IPS-18c (cell line): ENCODE measurements at regions not wholly inside any gene's neighbourhood (a gene's known extent, or its start where the extent isn't known, plus 50 kb on each side); places are given as distances from the start of the nearest gene placed in this dataset.

ENCODE experiments used
- H3K4me3 ChIP-seq: 2 replicates; pipeline ENCODE4 v1.7.0; 2013; ENCODE audit warnings: low read depth, mild to moderate bottlenecking, low read length, moderate library complexity; ENCODE audit not compliant: insufficient read depth
- H3K9me3 ChIP-seq: one replicate; pipeline ENCODE4 v1.6.1; 2013; ENCODE audit warnings: mild to moderate bottlenecking, low read length, moderate library complexity; ENCODE audit not compliant: control insufficient read depth, insufficient read depth

GRCh38 chr10:131668903-131669302 is 231.9 kb upstream of the PPP2R2D start:
- Histone ChIP-seq H3K4me3 (no peak overlapping the region), H3K9me3 (no peaks in the 10 kb centered on the region)

- Histone ChIP-seq H3K4me3 (no peak overlapping the region), H3K9me3 (no peaks in the 10 kb centered on the region)
Measured at GRCh38 chr10:131669838-131670237, 231.0 kb upstream of the PPP2R2D start.

- no peak overlapping the region for H3K4me3 ChIP-seq
- H3K9me3 ChIP-seq = no peaks in the 10 kb centered on the region
Measured at GRCh38 chr10:131670341-131670740, 230.5 kb upstream of the PPP2R2D start.

DNA sequence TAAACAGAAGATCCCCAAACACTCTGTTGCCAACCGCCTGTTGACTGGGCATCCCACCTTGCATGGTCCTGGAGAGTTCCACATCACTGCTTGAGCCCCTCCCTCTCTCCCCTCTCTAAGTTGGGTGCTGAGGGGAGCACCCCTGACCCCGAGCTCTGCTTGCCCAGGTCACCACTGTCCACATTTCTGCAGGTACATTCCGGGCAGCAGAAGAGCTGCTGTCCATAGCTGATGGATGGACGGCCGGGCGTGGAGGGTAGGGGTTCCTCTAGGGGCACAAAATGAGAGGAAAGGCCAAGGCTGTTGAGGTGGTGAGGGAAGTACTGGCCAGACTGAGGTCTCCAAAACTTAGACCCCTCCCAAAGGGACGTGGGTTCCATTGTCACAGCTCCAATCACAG is 227.4 kb upstream of the PPP2R2D start:
- Histone ChIP-seq H3K9me3 (no peaks in the 10 kb centered on the region), H3K4me3 (no peak overlapping the region)

DNA sequence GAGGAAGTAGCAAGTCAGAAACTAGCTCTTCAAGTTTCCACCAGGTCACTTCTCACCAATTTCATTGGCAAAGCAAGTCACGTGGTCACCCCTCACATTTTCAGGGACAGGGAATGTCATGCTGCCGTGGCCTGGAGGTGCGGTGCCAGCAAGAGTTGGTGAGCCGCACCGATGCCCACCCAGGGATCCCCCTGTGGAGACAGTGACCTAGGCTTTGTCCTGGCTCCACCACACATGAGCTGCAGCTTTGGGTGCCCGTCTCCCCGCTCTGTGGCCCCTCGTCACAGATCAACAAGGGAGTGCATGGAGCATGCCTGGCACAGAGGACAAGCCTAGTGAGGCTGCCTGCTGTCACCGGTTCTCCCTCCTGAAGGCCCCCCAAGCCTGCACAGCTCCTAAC is 226.7 kb upstream of the PPP2R2D start:
- H3K9me3 ChIP-seq = no peaks in the 10 kb centered on the region
- H3K4me3 ChIP-seq = no peak overlapping the region

- no peaks in the 10 kb centered on the region for H3K9me3 ChIP-seq
- no peak overlapping the region for H3K4me3 ChIP-seq
Measured at GRCh38 chr10:131675104-131675503, 225.7 kb upstream of the PPP2R2D start.

DNA sequence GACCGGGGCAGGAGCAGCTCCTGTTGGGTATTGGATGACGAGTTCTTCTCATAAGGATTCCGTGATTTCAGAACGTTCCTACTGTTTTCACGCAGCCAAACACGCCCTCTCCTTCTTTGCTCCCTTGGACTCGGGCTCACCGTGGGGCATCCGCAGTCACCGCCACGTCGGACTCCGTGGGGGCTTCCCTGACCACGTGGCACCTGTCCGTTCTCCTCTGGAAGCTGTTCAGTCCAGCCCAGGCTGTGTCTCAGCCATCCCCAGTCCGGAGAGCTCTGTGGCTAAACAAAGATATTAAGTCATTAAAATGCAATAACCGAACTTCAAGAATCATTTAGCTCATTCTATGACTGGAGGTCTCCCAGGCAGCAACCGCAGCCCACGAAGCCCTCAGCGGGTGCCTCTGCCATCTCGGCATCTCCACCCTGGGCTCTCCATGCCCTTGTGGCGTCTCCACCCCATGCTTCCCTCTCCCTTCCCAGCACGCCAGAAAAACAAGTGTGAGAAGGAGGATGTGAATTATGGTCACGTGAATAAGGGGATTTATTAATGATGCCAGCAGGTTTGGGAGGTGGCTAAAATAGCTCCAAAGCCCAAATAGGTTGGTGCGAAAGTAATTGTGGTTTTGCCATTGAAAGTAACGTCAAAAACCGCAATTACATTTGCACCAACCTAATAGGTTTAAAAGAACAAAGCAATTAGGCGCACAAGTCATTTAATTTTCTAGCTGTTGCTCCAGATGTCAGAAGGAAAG is 224.6 kb upstream of the PPP2R2D start:
- H3K4me3 ChIP-seq = no peak overlapping the region
- H3K9me3 ChIP-seq = no peaks in the 10 kb centered on the region

DNA sequence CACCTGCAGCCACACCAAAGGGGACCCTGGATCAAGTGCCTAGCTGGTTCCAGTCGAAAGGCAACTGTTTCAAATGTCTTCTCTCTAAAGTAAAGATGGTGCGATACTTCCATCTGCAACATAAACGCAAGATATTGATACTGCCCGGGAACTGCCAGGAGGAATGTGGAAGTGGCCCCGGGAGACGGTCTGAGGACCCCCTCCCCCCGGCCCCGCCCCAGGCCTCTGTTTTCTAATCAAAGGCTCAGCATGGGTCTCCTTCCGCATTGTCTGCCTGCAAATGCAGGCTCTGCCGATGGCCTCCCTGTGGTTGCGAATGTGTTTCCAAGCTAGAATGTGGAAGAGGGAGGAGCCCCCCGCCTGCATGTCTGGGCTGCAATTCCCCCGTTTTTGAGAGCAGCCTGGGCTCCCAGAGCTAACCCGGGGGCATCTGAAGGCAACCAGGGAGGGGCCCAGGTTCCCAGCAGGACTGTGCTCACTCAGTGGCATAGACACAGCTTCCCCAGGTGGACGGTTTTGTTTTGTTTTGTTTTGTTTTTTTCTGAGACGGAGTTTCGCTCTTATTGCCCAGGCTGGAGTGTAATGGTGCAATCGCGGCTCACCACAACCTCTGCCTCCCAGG is 223.9 kb upstream of the PPP2R2D start:
- no peaks in the 10 kb centered on the region for H3K9me3 ChIP-seq

GRCh38 chr10:131677671-131678070 is 223.1 kb upstream of the PPP2R2D start:
- no peaks in the 10 kb centered on the region for H3K9me3 ChIP-seq

More for the DNA sequence above, 223.9 kb upstream of the PPP2R2D start:
- no peak overlapping the region for H3K4me3 ChIP-seq

DNA sequence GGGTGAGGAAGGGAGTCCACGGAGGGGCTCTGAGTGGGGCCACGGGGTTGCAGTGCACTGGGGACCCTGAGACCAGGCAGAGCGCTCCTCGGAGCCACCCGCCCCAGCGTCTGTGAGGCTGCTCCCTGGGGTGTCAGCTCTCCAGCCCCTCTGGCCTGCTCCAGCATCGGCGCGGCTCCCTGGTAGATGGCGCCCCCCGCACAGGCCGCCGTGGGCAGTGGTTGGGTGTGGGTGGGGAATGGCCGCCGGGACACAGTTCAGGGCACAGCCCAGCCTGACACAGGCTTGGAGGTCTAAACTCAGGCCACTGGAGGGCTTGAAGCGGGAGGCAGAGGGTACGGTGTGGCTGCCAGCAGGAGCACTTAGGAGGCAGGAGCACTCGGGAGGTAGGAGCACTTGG is 222.6 kb upstream of the PPP2R2D start:
- Histone ChIP-seq H3K4me3 (no peak overlapping the region), H3K9me3 (no peaks in the 10 kb centered on the region)

More at GRCh38 chr10:131677671-131678070, 223.1 kb upstream of the PPP2R2D start:
- no peak overlapping the region for H3K4me3 ChIP-seq

DNA sequence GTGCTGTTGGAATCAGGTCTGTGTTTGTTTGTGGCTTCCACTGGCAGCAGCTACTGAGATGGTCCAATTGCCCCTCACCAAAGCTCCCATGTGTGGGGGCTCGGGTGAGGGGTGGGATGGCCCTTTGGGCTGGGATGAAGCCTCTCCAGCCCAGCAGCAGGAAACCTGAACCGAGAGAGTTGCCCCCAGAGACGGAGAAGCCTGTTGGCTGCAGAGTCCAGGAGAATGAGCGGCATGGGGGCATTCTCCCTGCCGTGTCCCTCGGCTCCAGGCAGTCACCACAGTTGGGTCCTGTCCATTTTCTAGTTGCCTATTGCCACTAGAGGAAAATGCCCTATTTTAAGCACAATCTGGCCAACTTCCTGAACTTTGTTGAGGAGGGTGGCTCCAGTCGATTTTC is 222.2 kb upstream of the PPP2R2D start:
- no peaks in the 10 kb centered on the region for H3K9me3 ChIP-seq
- H3K4me3 ChIP-seq = no peak overlapping the region

DNA sequence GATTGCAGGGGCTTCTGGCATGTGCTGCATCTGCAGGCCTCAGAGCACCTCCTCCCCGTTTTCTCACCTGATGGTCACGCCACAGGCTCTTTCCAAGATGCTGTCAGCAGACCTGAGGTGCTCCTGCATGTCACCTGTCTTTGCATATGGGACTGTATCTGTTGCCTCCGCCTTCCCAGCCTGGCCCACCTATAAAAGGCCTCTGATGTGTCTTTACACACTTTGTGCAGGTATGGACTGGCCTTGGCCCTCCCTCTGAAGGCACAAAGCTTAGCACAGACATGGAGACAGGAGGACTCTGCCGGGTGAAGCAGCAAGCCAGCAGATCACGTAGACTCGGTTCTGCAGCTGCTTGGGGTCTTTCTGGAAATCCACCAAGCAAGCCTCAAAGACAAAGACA is 220.9 kb upstream of the PPP2R2D start:
- Histone ChIP-seq H3K9me3 (no peaks in the 10 kb centered on the region), H3K4me3 (no peak overlapping the region)

DNA sequence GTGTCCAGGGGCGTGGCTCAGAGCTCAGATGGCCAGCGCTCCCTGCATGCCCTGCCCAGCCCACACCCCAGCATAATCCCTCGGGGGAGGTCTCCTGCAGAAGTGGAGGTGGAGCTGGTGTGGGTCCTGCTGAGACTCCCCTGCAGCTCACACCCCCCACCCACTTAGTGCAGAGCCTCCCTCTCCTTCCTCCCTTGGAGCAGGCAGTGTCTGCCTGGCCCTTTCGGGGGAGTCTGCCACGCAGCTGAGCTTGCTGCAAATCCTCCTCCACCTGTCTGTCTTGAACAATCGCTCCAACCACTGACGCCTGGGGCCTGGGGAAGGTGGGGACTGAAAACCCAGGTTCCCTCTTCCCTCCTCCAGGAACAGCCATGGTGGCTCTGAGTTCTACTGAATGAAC is 219.7 kb upstream of the PPP2R2D start:
- Histone ChIP-seq H3K4me3 (no peak overlapping the region), H3K9me3 (no peaks in the 10 kb centered on the region)

DNA sequence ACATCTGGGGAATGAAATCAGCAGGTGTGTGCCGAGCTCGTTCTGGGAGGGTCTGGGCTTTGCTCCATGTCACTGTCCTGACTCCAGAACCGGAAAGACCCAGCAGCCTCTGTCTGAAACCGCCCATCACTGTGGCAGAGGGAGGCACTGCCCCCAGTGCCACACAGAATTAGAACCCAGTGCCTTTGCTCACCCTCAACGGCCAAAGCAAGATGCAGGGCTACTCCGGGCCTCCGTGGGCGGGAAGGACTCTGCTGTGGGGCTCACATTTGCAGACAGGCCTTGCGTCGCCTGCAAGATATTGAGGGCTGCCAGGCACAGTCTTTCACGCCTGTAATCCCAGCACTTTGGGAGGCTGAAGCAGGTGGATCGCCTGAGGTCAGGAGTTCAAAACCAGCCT is 219.2 kb upstream of the PPP2R2D start:
- Histone ChIP-seq H3K9me3 (no peaks in the 10 kb centered on the region), H3K4me3 (no peak overlapping the region)

- Histone ChIP-seq H3K4me3 (no peak overlapping the region), H3K9me3 (no peaks in the 10 kb centered on the region)
Measured at GRCh38 chr10:131682271-131682962, 218.4 kb upstream of the PPP2R2D start.

GRCh38 chr10:131683281-131683861 is 217.4 kb upstream of the PPP2R2D start:
- Histone ChIP-seq H3K4me3 (no peak overlapping the region), H3K9me3 (no peaks in the 10 kb centered on the region)

GRCh38 chr10:131683941-131684340 is 216.9 kb upstream of the PPP2R2D start:
- Histone ChIP-seq H3K4me3 (no peak overlapping the region), H3K9me3 (no peaks in the 10 kb centered on the region)

DNA sequence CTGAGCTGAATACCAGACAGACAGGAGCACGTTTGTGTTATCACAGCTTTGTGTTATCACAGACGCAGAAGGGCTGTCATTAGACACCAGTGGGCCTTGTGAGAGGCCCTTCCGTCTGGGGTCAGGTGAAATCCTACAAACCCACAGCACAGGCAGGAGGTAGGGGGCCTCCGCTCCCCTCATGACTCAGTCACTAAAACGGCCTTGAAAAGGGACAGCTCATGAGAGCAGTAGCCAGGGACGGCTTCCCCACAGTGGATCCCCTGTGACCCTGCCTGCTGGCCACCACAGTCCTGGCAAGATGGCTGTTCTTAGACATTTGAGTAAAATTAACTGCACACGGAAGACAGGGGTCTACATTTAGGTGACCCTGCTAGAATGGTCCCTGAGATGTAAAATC is 215.8 kb upstream of the PPP2R2D start:
- Histone ChIP-seq H3K4me3 (no peak overlapping the region), H3K9me3 (no peaks in the 10 kb centered on the region)
